IPS-15b (cell line): ENCODE measurements at regions not wholly inside any gene's neighbourhood (a gene's known extent, or its start where the extent isn't known, plus 50 kb on each side); places are given as distances from the start of the nearest gene placed in this dataset.

ENCODE experiments used
- H3K27me3 ChIP-seq: one replicate; pipeline ENCODE4 v1.6.1; 2013; ENCODE audit warnings: low read length; ENCODE audit not compliant: control insufficient read depth, insufficient read depth
- H3K36me3 ChIP-seq: one replicate; pipeline ENCODE4 v1.6.1; 2013; ENCODE audit warnings: low read length; ENCODE audit not compliant: control insufficient read depth, insufficient read depth
- H3K4me1 ChIP-seq: one replicate; pipeline ENCODE4 v1.6.1; 2013; ENCODE audit warnings: mild to moderate bottlenecking, low read length; ENCODE audit not compliant: control insufficient read depth, insufficient read depth
- H3K4me3 ChIP-seq: one replicate; pipeline ENCODE4 v1.5.1; 2013; ENCODE audit warnings: low read depth, low read length
- H3K9ac ChIP-seq: one replicate; pipeline ENCODE4 v1.6.1; 2013; ENCODE audit warnings: low read depth, mild to moderate bottlenecking, low read length
- H3K9me3 ChIP-seq: one replicate; pipeline ENCODE4 v1.6.1; 2013; ENCODE audit warnings: mild to moderate bottlenecking, low read length; ENCODE audit not compliant: control insufficient read depth, insufficient read depth

- Histone ChIP-seq H3K27me3 (no peaks in the 10 kb centered on the region), H3K36me3 (no peaks in the 10 kb centered on the region), H3K4me1 (no peaks in the 10 kb centered on the region), H3K4me3 (no peak overlapping the region), H3K9me3 (no peaks in the 10 kb centered on the region), H3K9ac (no peak overlapping the region)
Observed at GRCh38 chr20:48015141-48015910, 230.0 kb upstream of the SULF2 start.

- Histone ChIP-seq H3K4me3 (no peak overlapping the region), H3K9me3 (no peaks in the 10 kb centered on the region), H3K9ac (no peak overlapping the region), H3K4me1 (no peaks in the 10 kb centered on the region), H3K27me3 (no peaks in the 10 kb centered on the region), H3K36me3 (no peaks in the 10 kb centered on the region)
Observed at GRCh38 chr20:48012401-48012974, 227.2 kb upstream of the SULF2 start.

DNA sequence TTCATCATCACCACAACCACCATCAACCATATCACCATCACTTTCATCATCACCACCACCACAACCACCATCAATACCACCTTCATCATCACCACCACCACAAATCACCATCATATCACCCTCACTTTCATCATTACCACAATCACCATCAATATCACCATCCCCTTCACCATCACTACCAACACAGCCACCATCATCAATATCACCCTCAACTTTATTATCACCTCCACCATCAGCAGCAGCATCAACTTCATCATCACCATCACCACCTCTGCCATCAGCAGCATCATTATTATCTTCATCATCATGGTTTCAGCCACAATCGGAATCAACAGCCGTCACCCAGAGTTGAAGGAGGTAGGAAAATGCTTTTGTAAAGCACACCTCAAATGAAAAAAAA is 225.7 kb upstream of the SULF2 start:
- Histone ChIP-seq H3K4me1 (no peaks in the 10 kb centered on the region), H3K4me3 (no peak overlapping the region), H3K36me3 (no peaks in the 10 kb centered on the region), H3K9ac (no peak overlapping the region), H3K9me3 (no peaks in the 10 kb centered on the region), H3K27me3 (no peaks in the 10 kb centered on the region)

DNA sequence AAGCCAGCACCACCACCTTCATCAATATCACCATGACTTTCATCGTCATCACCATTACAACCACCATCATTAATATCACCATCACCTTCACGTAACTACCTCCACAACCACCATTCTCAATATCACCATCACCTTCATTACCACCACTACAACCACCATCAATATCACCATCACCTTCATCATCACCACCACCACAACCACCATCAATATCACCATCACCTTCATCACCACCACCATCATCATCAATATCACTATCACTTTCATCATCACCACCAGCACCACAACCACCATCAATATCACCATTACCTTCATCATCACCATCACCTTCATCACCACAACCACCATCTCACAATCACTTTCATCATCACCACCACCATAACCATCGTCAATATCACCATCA is 225.3 kb upstream of the SULF2 start:
- no peak overlapping the region for H3K4me3 ChIP-seq
- H3K9me3 ChIP-seq: no peaks in the 10 kb centered on the region
- H3K4me1 ChIP-seq: no peaks in the 10 kb centered on the region
- H3K36me3 ChIP-seq: no peaks in the 10 kb centered on the region
- H3K9ac ChIP-seq: no peak overlapping the region
- no peaks in the 10 kb centered on the region for H3K27me3 ChIP-seq

DNA sequence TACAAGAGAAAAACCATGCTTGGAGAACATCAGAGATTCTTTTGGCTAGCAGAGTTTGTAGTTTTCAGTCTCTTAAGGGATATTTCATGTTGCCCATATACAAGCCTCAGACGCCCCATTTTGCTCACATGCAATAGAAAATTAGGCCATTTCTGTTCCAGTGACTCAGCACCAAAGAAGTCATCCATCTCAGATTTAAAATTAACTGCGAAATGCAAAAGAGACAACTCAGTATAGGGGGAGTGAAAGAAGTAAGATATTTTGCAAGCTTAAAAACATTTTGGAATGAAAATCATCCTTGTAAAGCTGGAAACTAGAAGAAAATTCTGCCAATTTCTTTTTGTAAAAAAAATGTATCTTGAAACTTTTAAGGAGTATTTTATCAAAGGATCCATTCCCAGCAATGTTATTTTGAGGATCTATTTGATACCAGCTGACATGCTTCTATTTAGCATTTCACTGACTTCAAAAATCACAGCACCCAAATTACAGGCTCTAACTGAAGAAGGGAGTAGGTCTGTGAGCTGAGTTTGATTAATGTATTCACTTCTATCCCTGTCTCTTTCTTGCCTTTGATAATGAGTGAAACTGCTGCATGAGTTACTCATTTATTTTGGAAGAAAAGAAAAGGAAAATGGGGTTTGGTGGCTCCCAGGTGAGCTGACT is 223.7 kb upstream of the SULF2 start:
- Histone ChIP-seq H3K9ac (no peak overlapping the region), H3K36me3 (no peaks in the 10 kb centered on the region), H3K4me1 (no peaks in the 10 kb centered on the region), H3K27me3 (no peaks in the 10 kb centered on the region), H3K9me3 (no peaks in the 10 kb centered on the region), H3K4me3 (no peak overlapping the region)

GRCh38 chr20:48007351-48007750 is 222.1 kb upstream of the SULF2 start:
- H3K4me3 ChIP-seq: no peak overlapping the region
- H3K27me3 ChIP-seq: no peaks in the 10 kb centered on the region
- H3K36me3 ChIP-seq: no peaks in the 10 kb centered on the region
- H3K9ac ChIP-seq: no peak overlapping the region
- H3K9me3 ChIP-seq: no peaks in the 10 kb centered on the region
- no peaks in the 10 kb centered on the region for H3K4me1 ChIP-seq

DNA sequence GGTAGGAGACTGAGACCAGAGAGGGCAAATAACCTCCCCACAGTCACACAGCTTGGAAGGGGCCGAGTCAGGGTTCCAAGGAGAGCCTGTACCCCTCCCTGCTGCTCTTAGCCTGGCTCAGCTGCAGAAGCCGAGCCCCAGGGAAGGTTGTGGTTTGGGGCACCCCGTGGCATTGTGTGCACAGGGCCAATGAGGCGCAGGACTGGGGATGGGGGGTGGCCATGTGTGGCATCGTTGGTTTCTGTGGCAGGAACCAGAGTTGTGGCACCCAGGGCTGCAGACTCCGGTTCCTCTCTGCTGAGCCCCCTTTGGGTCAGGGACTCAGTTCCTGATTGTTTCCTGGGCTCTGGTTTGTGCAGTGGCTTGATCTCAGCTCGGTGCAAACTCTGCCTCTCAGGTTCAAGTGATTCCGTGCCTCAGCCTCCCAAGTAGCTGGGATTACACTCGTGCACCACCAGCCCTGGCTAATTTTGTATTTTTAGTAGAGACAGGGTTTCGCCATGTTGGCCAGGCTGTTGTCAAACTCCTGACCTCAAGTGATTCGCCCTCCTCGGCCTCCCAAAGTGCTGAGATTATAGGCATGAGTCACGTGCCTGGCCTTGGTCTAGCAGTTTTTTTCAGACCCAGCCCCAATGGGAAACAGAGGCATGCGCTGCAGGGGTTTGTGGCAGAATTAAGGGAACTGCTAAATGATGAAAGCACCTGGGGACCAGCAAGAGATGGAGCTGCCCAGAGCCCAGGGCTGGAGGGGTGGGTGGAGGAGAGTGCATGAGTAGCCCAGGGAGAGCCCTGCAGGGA is 221.0 kb upstream of the SULF2 start:
- Histone ChIP-seq H3K4me3 (no peak overlapping the region), H3K9me3 (no peaks in the 10 kb centered on the region), H3K4me1 (no peaks in the 10 kb centered on the region), H3K9ac (no peak overlapping the region), H3K27me3 (no peaks in the 10 kb centered on the region), H3K36me3 (no peaks in the 10 kb centered on the region)

GRCh38 chr20:48003021-48003420 is 217.7 kb upstream of the SULF2 start:
- Histone ChIP-seq H3K36me3 (no peaks in the 10 kb centered on the region), H3K4me1 (no peaks in the 10 kb centered on the region), H3K9me3 (no peaks in the 10 kb centered on the region), H3K27me3 (no peaks in the 10 kb centered on the region), H3K4me3 (no peak overlapping the region), H3K9ac (no peak overlapping the region)

DNA sequence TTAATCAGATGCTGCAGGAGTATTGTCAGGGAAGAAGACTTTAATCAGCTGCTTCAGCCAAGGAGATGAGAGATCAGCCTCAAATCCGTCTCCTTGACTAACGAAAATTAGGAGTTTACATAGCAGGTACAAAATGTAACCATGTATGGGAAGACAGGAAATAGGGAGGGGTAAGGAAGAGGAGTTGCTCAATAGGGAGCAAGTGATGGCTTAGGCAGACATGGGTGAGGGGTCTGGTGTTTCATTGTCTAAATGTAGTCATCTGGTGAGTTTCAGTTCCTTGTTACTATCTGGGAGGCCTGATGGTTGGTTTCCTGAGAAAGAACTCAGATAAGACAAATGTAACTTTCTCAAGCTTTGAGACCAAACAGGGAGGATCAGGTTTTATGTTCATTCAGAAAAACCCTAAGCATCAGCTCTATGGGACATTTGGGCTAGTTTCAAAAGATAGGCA is 217.3 kb upstream of the SULF2 start:
- Histone ChIP-seq H3K9ac (no peak overlapping the region), H3K36me3 (no peaks in the 10 kb centered on the region), H3K27me3 (no peaks in the 10 kb centered on the region), H3K4me3 (no peak overlapping the region), H3K4me1 (no peaks in the 10 kb centered on the region), H3K9me3 (no peaks in the 10 kb centered on the region)

GRCh38 chr20:47999166-47999565 is 213.9 kb upstream of the SULF2 start:
- Histone ChIP-seq H3K9me3 (no peaks in the 10 kb centered on the region), H3K9ac (no peak overlapping the region), H3K36me3 (no peaks in the 10 kb centered on the region), H3K27me3 (no peaks in the 10 kb centered on the region), H3K4me3 (no peak overlapping the region), H3K4me1 (no peaks in the 10 kb centered on the region)

GRCh38 chr20:47998736-47999135 is 213.5 kb upstream of the SULF2 start:
- Histone ChIP-seq H3K27me3 (no peaks in the 10 kb centered on the region), H3K9me3 (peaks cover 3% of the 10 kb centered on the region), H3K4me1 (no peaks in the 10 kb centered on the region), H3K4me3 (no peak overlapping the region), H3K36me3 (no peaks in the 10 kb centered on the region), H3K9ac (no peak overlapping the region)
